ENCODE measurements at regions not wholly inside any gene's neighbourhood (a gene's known extent, or its start where the extent isn't known, plus 50 kb on each side); places are given as distances from the start of the nearest gene placed in this dataset.

GRCh38 chr2:239816576-239817467 lies 208.3 kb downstream of the NDUFA10 start:
- no peak overlapping the region for H3K4me3 ChIP-seq
- no peaks in the 10 kb centered on the region for H3K27me3 ChIP-seq
- no peaks in the 10 kb centered on the region for H3K36me3 ChIP-seq (ENCODE audit: low read depth, missing control alignments)
- 76 to 84% methylated on average over 13 to 17 of the region's 17 CpGs for WGBS, 2 donors
- no peaks in the 10 kb centered on the region for H3K4me1 ChIP-seq
- intact Hi-C loops (cut with DNase I; ENCODE audit: low total_unique reads), result no loop called here
- no peaks in the 10 kb centered on the region for H3K9me3 ChIP-seq
- no peak overlapping the region for H3K27ac ChIP-seq
- no peak for DNase-seq
- TF ChIP-seq POLR2A (IDR thresholded peaks at IDR 0.05) (no peak), CTCF (IDR thresholded peaks at IDR 0.05) (no peak)

- no peaks in the 10 kb centered on the region for H3K27me3 ChIP-seq
- no peak for TF ChIP-seq CTCF (IDR thresholded peaks at IDR 0.05)
- TF ChIP-seq POLR2A (IDR thresholded peaks at IDR 0.05), result no peak
- intact Hi-C loops (cut with DNase I; ENCODE audit: low total_unique reads), result no loop called here
- H3K36me3 ChIP-seq (ENCODE audit: low read depth, missing control alignments), result no peaks in the 10 kb centered on the region
- 71% methylated on average over 12 of the region's 12 CpGs for WGBS, 2 donors
- H3K4me1 ChIP-seq, result no peaks in the 10 kb centered on the region
- no peaks in the 10 kb centered on the region for H3K9me3 ChIP-seq
- DNase-seq, result no peak
- H3K4me3 ChIP-seq, result no peak overlapping the region
- no peak overlapping the region for H3K27ac ChIP-seq
These were observed 209.5 kb downstream of the NDUFA10 start for GRCh38 chr2:239815671-239816070.

GRCh38 chr2:239814861-239815601 lies 210.1 kb downstream of the NDUFA10 start:
- intact Hi-C loops (cut with DNase I; ENCODE audit: low total_unique reads), result no loop called here

GRCh38 chr2:239814116-239814860 lies 210.9 kb downstream of the NDUFA10 start:
- Histone ChIP-seq H3K27me3 (no peaks in the 10 kb centered on the region), H3K9me3 (no peaks in the 10 kb centered on the region), H3K4me3 (no peak overlapping the region), H3K4me1 (no peaks in the 10 kb centered on the region), H3K27ac (no peak overlapping the region), H3K36me3 (ENCODE audit: low read depth, missing control alignments) (no peaks in the 10 kb centered on the region)
- no peak for TF ChIP-seq POLR2A (IDR thresholded peaks at IDR 0.05)
- intact Hi-C loops (cut with DNase I; ENCODE audit: low total_unique reads), result no loop called here
- WGBS, 2 donors, result 70 to 78% methylated on average over 13 to 15 of the region's 15 CpGs
- no peak for DNase-seq

More at GRCh38 chr2:239814861-239815601, 210.1 kb downstream of the NDUFA10 start:
- Histone ChIP-seq H3K27ac (no peak overlapping the region), H3K36me3 (ENCODE audit: low read depth, missing control alignments) (no peaks in the 10 kb centered on the region), H3K9me3 (no peaks in the 10 kb centered on the region), H3K4me3 (no peak overlapping the region), H3K4me1 (no peaks in the 10 kb centered on the region), H3K27me3 (no peaks in the 10 kb centered on the region)
- no peak for DNase-seq
- 85 to 91% methylated on average over 18 to 19 of the region's 19 CpGs for WGBS, 2 donors
- TF ChIP-seq CTCF (IDR thresholded peaks at IDR 0.05), result no peak
- TF ChIP-seq POLR2A (IDR thresholded peaks at IDR 0.05), result no peak

All from testis (tissue), 2 donors.